Thoracic aorta (tissue), 2 donors: ENCODE measurements at regions not wholly inside any gene's neighbourhood (a gene's known extent, or its start where the extent isn't known, plus 50 kb on each side); places are given as distances from the start of the nearest gene placed in this dataset.

Experiments used
- ATAC-seq: fragments of 150-250 bp; one replicate; pipeline ENCODE4 v1.8.0; 2017; ENCODE audit warnings: low read depth; ENCODE audit not compliant: insufficient number of reproducible peaks, low FRiP score
- DNase-seq: peaks from one replicate; pipeline ENCODE4 v3.0.0-alpha.2; 2020; ENCODE audit warnings: low spot score
- H3K27ac ChIP-seq, 2 donors: fragments of 200-600 bp; sonication (generic); 1 replicate in 1 of 2; 2 replicates in 1 of 2; pipeline ENCODE4 v1.5.1; 2016; ENCODE audit warnings: mild to moderate bottlenecking in 2 of 2, moderate library complexity in 2 of 2
- H3K27me3 ChIP-seq: fragments of 200-600 bp; sonication (generic); replicated peaks from 2 replicates; pipeline ENCODE4 v1.6.0; 2016; ENCODE audit warnings: mild to moderate bottlenecking; ENCODE audit not compliant: insufficient read depth
- H3K36me3 ChIP-seq: fragments of 200-600 bp; sonication (generic); one replicate; pipeline ENCODE4 v1.5.1; 2016
- H3K4me1 ChIP-seq, 2 donors: fragments of 200-600 bp; sonication (generic); 1 replicate in 1 of 2; 2 replicates in 1 of 2; pipeline versions ENCODE4 v1.5.1 to v1.6.0; 2016; ENCODE audit warnings: low read depth in 2 of 2, mild to moderate bottlenecking in 1 of 2; ENCODE audit not compliant: control insufficient read depth in 1 of 2
- H3K4me3 ChIP-seq: fragments of 200-600 bp; sonication (generic); 2 replicates; pipeline ENCODE4 v1.5.1; 2016; ENCODE audit warnings: mild to moderate bottlenecking
- H3K9me3 ChIP-seq: fragments of 200-600 bp; sonication (generic); 2 replicates; pipeline ENCODE4 v1.5.1; 2016
- TF ChIP-seq, protein P1 (sequence below): fragments of 200-600 bp; sonication (generic); IDR thresholded peaks from one replicate; pipeline ENCODE4 v1.5.1; 2019; ENCODE audit warnings: antibody characterized with exemption

DNA sequence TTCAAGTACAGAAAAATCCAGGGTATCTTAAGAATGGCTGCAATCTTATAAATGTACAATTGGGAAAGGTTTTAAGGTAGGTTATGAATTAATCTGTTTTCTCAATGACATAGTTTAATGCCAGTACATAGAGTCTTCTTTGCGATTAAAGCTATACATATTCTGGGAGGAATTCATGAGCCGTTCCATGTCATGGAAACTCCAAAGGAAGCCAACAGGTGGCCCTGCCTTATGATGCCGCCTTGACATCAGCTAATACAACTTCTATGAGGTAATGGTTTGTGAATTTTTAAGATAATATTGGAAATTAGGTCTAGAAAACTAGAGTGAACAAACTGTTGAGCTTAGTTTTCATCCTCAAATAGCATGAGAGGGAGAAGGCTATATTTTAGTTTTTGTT, 713.4 kb downstream of the EFNA5 start:
- Histone ChIP-seq H3K9me3 (no peaks in the 10 kb centered on the region), H3K36me3 (no peaks in the 10 kb centered on the region), H3K27ac (no peak overlapping the region), H3K27me3 (no peaks in the 10 kb centered on the region), H3K4me3 (no peak overlapping the region), H3K4me1 (no peaks in the 10 kb centered on the region)
- DNase-seq: no peak
- no peak for ATAC-seq
- TF ChIP-seq, protein P1, sequence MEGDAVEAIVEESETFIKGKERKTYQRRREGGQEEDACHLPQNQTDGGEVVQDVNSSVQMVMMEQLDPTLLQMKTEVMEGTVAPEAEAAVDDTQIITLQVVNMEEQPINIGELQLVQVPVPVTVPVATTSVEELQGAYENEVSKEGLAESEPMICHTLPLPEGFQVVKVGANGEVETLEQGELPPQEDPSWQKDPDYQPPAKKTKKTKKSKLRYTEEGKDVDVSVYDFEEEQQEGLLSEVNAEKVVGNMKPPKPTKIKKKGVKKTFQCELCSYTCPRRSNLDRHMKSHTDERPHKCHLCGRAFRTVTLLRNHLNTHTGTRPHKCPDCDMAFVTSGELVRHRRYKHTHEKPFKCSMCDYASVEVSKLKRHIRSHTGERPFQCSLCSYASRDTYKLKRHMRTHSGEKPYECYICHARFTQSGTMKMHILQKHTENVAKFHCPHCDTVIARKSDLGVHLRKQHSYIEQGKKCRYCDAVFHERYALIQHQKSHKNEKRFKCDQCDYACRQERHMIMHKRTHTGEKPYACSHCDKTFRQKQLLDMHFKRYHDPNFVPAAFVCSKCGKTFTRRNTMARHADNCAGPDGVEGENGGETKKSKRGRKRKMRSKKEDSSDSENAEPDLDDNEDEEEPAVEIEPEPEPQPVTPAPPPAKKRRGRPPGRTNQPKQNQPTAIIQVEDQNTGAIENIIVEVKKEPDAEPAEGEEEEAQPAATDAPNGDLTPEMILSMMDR: no peak

DNA sequence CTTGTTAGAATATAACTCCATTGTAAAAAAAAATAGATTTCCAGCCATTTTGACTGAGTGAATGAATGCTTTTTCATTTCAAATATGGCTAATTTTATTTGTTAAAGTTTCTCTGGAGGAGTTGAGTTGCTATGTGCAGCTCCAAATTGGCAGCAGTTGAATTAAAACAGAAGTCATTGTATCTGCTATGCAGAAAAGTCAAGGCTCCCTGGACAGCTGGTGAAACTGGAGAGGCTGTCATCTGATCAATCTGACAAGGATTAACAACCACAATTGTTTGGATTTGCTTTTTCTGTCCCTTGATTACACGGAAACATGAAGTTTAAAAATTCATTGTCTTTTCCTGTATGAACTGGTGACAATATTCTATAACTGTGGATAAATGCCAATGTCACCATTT, 713.9 kb downstream of the EFNA5 start:
- TF ChIP-seq, protein P1: no peak
- H3K4me1 ChIP-seq: no peaks in the 10 kb centered on the region
- H3K27ac ChIP-seq: no peak overlapping the region
- no peak for ATAC-seq
- no peaks in the 10 kb centered on the region for H3K36me3 ChIP-seq
- H3K27me3 ChIP-seq: no peaks in the 10 kb centered on the region
- no peak overlapping the region for H3K4me3 ChIP-seq
- H3K9me3 ChIP-seq: no peaks in the 10 kb centered on the region
- DNase-seq: no peak

DNA sequence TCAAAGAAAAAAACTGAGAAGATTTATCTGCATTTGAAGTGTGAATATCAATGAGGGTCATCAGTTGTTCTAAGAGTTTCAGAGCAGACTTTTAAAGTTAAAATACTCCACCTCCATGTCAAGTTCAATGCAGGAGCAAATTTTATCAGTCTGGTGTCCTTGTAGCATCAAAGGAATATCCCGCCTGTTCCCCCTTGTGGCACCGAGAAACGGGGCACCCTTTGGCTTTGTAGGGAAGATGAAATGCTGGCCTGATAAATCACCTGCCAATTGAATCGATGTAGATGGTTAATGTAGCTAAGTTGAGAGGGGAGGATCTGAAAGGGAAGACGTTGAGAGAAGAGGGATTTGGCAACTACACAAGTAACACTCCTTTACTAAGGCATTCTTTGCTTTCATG, 714.5 kb downstream of the EFNA5 start:
- DNase-seq (no peak), ATAC-seq (no peak)
- no peaks in the 10 kb centered on the region for H3K4me1 ChIP-seq
- no peaks in the 10 kb centered on the region for H3K9me3 ChIP-seq
- no peak overlapping the region for H3K4me3 ChIP-seq
- H3K27me3 ChIP-seq: no peaks in the 10 kb centered on the region
- H3K36me3 ChIP-seq: no peaks in the 10 kb centered on the region
- TF ChIP-seq, protein P1: no peak
- H3K27ac ChIP-seq: no peak overlapping the region

DNA sequence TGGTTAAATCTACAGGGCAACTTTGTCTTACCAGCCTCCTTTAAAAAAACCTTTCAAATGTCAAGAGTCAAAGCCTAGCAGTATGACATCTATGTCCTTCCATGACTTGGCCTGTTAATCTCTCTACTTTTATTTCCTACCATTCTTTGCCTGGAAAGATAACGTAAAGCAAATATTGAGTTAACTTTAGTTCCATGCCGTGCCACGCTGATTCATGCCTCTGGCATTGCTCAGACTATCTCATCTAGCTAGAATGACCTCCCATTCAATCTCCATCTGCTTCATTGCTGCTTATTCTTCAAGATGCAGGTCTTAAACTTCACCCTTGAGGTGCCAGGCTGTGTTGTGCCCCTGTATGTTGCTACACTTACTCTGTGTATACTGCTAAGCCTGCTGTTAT, 729.8 kb downstream of the EFNA5 start:
- no peak for DNase-seq
- no peaks in the 10 kb centered on the region for H3K9me3 ChIP-seq
- ATAC-seq: no peak
- no peaks in the 10 kb centered on the region for H3K36me3 ChIP-seq
- no peak overlapping the region for H3K27ac ChIP-seq
- TF ChIP-seq, protein P1: no peak
- no peak overlapping the region for H3K4me3 ChIP-seq
- H3K4me1 ChIP-seq: no peaks in the 10 kb centered on the region
- H3K27me3 ChIP-seq: no peaks in the 10 kb centered on the region

DNA sequence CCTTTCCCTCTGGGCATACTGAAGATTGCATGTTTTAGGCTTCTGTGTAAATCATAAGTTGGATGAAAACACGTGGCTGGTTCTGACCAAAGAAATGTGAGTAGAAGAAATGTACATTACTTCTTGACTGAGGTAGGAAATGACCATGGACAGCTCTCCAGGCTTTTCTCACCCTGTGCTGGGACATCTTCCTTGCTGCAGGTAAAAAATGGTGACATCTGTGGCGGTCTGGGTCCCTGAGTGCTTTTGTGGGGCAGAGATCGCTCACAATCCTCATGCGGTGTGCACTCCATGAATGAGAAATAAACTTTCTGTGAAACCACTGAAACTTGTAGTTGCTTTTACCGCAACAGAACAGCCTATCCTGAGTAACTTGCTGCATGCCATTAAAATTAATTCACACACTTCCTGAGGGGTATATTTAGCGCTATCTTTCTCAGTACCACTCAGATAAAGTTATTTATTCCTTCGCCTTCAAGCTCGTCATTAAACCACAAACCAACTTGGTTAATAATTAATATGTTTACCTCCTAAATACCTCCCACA, 730.4 kb downstream of the EFNA5 start:
- Histone ChIP-seq H3K4me3 (no peak overlapping the region), H3K4me1 (no peaks in the 10 kb centered on the region), H3K27ac (no peak overlapping the region), H3K9me3 (no peaks in the 10 kb centered on the region), H3K36me3 (no peaks in the 10 kb centered on the region), H3K27me3 (no peaks in the 10 kb centered on the region)
- no peak for ATAC-seq
- TF ChIP-seq, protein P1: no peak
- no peak for DNase-seq
